Activated T-cell treated with anti-CD3 and anti-CD28 coated beads, Interleukin-2, amount 50 U/mL, for 72 hours (primary cell): ENCODE measurements at regions not wholly inside any gene's neighbourhood (a gene's known extent, or its start where the extent isn't known, plus 50 kb on each side); places are given as distances from the start of the nearest gene placed in this dataset.

ENCODE experiments used
- ATAC-seq, 2 donors: fragments of 150-1000 bp; cut with Tn5 transposase; replicated peaks in 1 of 2; 2 replicates each; pipeline ENCODE4 v1.10.0; 2021; ENCODE audit warnings: moderate library complexity in 2 of 2, mild to moderate bottlenecking in 1 of 2
- DNase-seq, 2 donors: peaks; one replicate each; pipeline ENCODE4 v3.0.0; 2021 to 2022; ENCODE audit warnings: mixed read lengths in 1 of 2
- H3K27ac Mint-ChIP-seq: one replicate; pipeline ENCODE4 v1.8.0; 2022; ENCODE audit warnings: mild to moderate bottlenecking, moderate library complexity, mixed read lengths
- H3K27me3 Mint-ChIP-seq: one replicate; pipeline ENCODE4 v1.8.0; 2022; ENCODE audit warnings: low read depth, mixed read lengths
- H3K36me3 Mint-ChIP-seq, 2 donors: one replicate each; pipeline ENCODE4 v1.8.0; 2022; ENCODE audit warnings: mixed read lengths in 2 of 2, mild to moderate bottlenecking in 1 of 2; ENCODE audit not compliant: insufficient read depth in 2 of 2
- H3K4me1 Mint-ChIP-seq: one replicate; pipeline ENCODE4 v1.8.0; 2022; ENCODE audit warnings: low read depth, mixed read lengths
- H3K4me3 Mint-ChIP-seq, 2 donors: one replicate each; pipeline ENCODE4 v1.8.0; 2022; ENCODE audit warnings: mild to moderate bottlenecking in 2 of 2, mixed read lengths in 2 of 2, moderate library complexity in 2 of 2
- H3K9me3 Mint-ChIP-seq, 2 donors: one replicate each; pipeline ENCODE4 v1.8.0; 2022; ENCODE audit warnings: mixed read lengths in 2 of 2

DNA sequence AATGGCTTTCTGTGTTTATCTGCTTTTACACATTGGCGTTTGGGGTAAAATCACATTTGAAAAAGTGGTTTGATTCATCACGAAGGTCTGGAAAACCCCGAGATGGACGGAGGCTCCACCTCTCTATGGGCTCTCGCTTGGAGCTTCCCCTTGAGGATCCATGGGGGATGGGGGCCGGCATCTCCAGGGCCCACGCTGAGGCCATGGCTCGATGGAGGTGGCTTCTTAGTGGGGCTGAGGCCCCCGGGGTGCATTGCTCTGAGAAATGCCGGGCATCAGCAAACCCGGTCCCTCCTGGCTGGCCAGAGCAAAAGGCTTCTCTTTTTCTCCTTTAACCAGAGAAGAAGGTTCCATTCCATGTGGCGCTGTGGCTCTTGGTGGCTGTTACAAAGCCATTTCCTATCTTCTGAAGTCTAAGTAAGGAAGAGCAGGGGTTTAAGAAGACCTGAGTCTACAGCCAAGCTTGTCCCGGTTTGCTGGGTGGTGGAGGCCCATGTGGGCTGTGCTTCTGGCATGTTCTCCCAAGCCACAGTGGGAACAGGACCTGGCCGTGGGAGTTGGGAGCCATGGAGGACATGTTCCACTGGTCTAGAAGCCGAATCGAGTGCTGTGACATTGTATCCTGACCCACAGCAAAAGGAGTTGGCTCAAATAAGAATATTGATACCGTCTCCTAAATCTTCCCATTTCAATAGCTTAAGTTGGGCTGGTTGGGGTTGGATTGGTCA is 243.5 kb upstream of the PITRM1 start:
- peaks cover 3% of the 10 kb centered on the region for H3K27me3 Mint-ChIP-seq
- H3K27ac Mint-ChIP-seq, result no peak overlapping the region
- peaks cover under 1 to 1% of the 10 kb centered on the region in 2 donors for H3K36me3 Mint-ChIP-seq
- H3K9me3 Mint-ChIP-seq, result peaks cover 1% of the 10 kb centered on the region in 2 donors
- DNase-seq (no peak), ATAC-seq (no peak)
- H3K4me1 Mint-ChIP-seq, result peaks cover 15% of the 10 kb centered on the region
- H3K4me3 Mint-ChIP-seq, result no peak overlapping the region

- H3K27me3 Mint-ChIP-seq, result peaks cover 7% of the 10 kb centered on the region
- H3K9me3 Mint-ChIP-seq, result peaks cover 3 to 4% of the 10 kb centered on the region in 2 donors
- H3K36me3 Mint-ChIP-seq, result peaks cover 3 to 4% of the 10 kb centered on the region in 2 donors
These were observed 242.6 kb upstream of the PITRM1 start for GRCh38 chr10:3415038-3415736.

GRCh38 chr10:3414667-3415023 is 242.1 kb upstream of the PITRM1 start:
- H3K27me3 Mint-ChIP-seq, result peaks cover 7% of the 10 kb centered on the region
- peaks cover 5% of the 10 kb centered on the region for H3K4me1 Mint-ChIP-seq
- no peak overlapping the region for H3K27ac Mint-ChIP-seq
- DNase-seq (no peak), ATAC-seq (no peak)
- H3K4me3 Mint-ChIP-seq, result no peak overlapping the region
- peaks cover 3 to 4% of the 10 kb centered on the region in 2 donors for H3K36me3 Mint-ChIP-seq
- H3K9me3 Mint-ChIP-seq, result peaks cover 3 to 4% of the 10 kb centered on the region in 2 donors

More at GRCh38 chr10:3415038-3415736, 242.6 kb upstream of the PITRM1 start:
- no peak overlapping the region for H3K4me3 Mint-ChIP-seq
- H3K4me1 Mint-ChIP-seq, result peaks cover 11% of the 10 kb centered on the region
- H3K27ac Mint-ChIP-seq, result no peak overlapping the region
- DNase-seq, result no peak
- no peak for ATAC-seq

GRCh38 chr10:3413937-3414666 is 241.5 kb upstream of the PITRM1 start:
- no peaks in the 10 kb centered on the region for H3K4me1 Mint-ChIP-seq
- H3K27me3 Mint-ChIP-seq, result peaks cover 7% of the 10 kb centered on the region
- no peak overlapping the region for H3K4me3 Mint-ChIP-seq
- peaks cover 3 to 4% of the 10 kb centered on the region in 2 donors for H3K36me3 Mint-ChIP-seq
- H3K27ac Mint-ChIP-seq, result no peak overlapping the region
- DNase-seq, result no peak
- no peak for ATAC-seq
- H3K9me3 Mint-ChIP-seq, result peaks cover 3 to 4% of the 10 kb centered on the region in 2 donors

GRCh38 chr10:3412646-3413045 is 240.1 kb upstream of the PITRM1 start:
- Mint-ChIP-seq H3K27ac (no peak overlapping the region), H3K4me3 (no peak overlapping the region), H3K27me3 (peaks cover 10% of the 10 kb centered on the region)

DNA sequence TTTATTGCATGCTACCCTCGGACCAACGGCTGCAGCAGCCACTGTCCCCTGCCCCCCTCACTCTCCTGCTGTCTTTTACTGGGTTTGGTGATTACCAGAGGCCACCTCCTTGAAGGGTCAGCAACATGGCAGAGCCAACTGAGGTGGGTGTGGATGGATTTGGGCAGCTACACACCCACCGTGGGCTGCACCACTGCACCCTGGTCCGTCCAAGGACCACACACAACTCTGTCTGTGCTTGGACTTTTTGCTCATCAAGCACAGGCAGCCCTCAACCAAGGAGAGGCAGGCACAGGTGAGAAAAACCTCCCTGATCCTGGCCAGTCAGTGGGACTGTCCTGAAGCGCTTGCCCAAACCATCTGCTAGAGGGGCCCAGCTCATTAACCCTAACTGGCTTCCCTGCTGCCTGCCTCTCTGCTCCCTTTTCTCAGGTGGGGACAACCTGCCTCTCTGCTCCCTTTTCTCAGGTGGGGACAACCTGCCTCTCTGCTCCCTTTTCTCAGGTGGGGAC is 239.5 kb upstream of the PITRM1 start:
- peaks cover 13% of the 10 kb centered on the region for H3K27me3 Mint-ChIP-seq
- no peak for ATAC-seq
- H3K36me3 Mint-ChIP-seq, result peaks cover 3 to 4% of the 10 kb centered on the region in 2 donors

More at GRCh38 chr10:3412646-3413045, 240.1 kb upstream of the PITRM1 start:
- Mint-ChIP-seq H3K9me3 (peaks cover 3 to 4% of the 10 kb centered on the region in 2 donors), H3K4me1 (no peaks in the 10 kb centered on the region), H3K36me3 (peaks cover 3 to 4% of the 10 kb centered on the region in 2 donors)
- no peak for ATAC-seq
- DNase-seq, result no peak

GRCh38 chr10:3411044-3411443 is 238.5 kb upstream of the PITRM1 start:
- peaks cover 13% of the 10 kb centered on the region for H3K27me3 Mint-ChIP-seq
- no peak overlapping the region for H3K4me3 Mint-ChIP-seq
- ATAC-seq, result no peak
- H3K27ac Mint-ChIP-seq, result no peak overlapping the region
- peaks cover 3 to 4% of the 10 kb centered on the region in 2 donors for H3K9me3 Mint-ChIP-seq
- no peak for DNase-seq
- no peaks in the 10 kb centered on the region for H3K4me1 Mint-ChIP-seq
- H3K36me3 Mint-ChIP-seq, result peaks cover 3 to 4% of the 10 kb centered on the region in 2 donors

More for the DNA sequence above, 239.5 kb upstream of the PITRM1 start:
- Mint-ChIP-seq H3K4me3 (no peak overlapping the region), H3K9me3 (peaks cover 3 to 4% of the 10 kb centered on the region in 2 donors), H3K27ac (no peak overlapping the region), H3K4me1 (no peaks in the 10 kb centered on the region)
- no peak for DNase-seq

GRCh38 chr10:3409928-3410327 is 237.3 kb upstream of the PITRM1 start:
- no peak overlapping the region for H3K27ac Mint-ChIP-seq
- ATAC-seq (no peak), DNase-seq (no peak)
- H3K9me3 Mint-ChIP-seq, result peaks cover 3 to 4% of the 10 kb centered on the region in 2 donors
- no peak overlapping the region for H3K4me3 Mint-ChIP-seq
- H3K27me3 Mint-ChIP-seq, result peaks cover 13% of the 10 kb centered on the region
- no peaks in the 10 kb centered on the region for H3K4me1 Mint-ChIP-seq
- H3K36me3 Mint-ChIP-seq, result peaks cover 3 to 4% of the 10 kb centered on the region in 2 donors

GRCh38 chr10:3408603-3409365 is 236.2 kb upstream of the PITRM1 start:
- H3K9me3 Mint-ChIP-seq, result peaks cover 3 to 4% of the 10 kb centered on the region in 2 donors
- H3K4me1 Mint-ChIP-seq, result no peaks in the 10 kb centered on the region
- no peak overlapping the region for H3K27ac Mint-ChIP-seq
- H3K4me3 Mint-ChIP-seq, result no peak overlapping the region
- peaks cover 13% of the 10 kb centered on the region for H3K27me3 Mint-ChIP-seq
- ATAC-seq (no peak), DNase-seq (no peak)
- peaks cover 3 to 4% of the 10 kb centered on the region in 2 donors for H3K36me3 Mint-ChIP-seq

DNA sequence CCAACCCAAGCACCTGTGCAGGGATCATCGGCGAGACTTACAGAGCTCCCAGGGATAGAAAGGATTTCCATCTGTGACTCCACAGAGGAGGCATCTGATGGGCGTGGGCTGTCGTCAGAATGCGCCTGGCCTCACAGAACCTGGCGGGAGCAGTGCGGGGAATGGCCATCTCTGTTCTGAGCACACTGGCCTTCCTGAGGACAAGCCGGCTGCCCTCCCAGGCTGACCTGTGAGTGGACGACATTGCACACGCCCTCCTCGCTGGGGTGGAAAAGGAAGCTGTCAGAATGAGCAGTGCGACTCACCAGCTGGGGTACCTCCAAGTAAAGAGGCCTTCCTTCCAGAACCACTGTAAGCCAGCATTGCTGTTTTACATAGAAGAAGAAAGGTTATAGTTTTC is 234.6 kb upstream of the PITRM1 start:
- no peak overlapping the region for H3K4me3 Mint-ChIP-seq
- peaks cover 3 to 4% of the 10 kb centered on the region in 2 donors for H3K9me3 Mint-ChIP-seq
- H3K4me1 Mint-ChIP-seq, result no peaks in the 10 kb centered on the region
- peaks cover 3 to 4% of the 10 kb centered on the region in 2 donors for H3K36me3 Mint-ChIP-seq
- no peak overlapping the region for H3K27ac Mint-ChIP-seq
- ATAC-seq, result no peak
- peaks cover 13% of the 10 kb centered on the region for H3K27me3 Mint-ChIP-seq
- DNase-seq, result no peak

GRCh38 chr10:3406556-3406955 is 234.0 kb upstream of the PITRM1 start:
- Mint-ChIP-seq H3K9me3 (peaks cover 3 to 4% of the 10 kb centered on the region in 2 donors), H3K4me1 (no peaks in the 10 kb centered on the region), H3K27ac (no peak overlapping the region), H3K27me3 (peaks cover 13% of the 10 kb centered on the region), H3K4me3 (no peak overlapping the region), H3K36me3 (peaks cover 3 to 4% of the 10 kb centered on the region in 2 donors)
- DNase-seq (no peak), ATAC-seq (no peak)

DNA sequence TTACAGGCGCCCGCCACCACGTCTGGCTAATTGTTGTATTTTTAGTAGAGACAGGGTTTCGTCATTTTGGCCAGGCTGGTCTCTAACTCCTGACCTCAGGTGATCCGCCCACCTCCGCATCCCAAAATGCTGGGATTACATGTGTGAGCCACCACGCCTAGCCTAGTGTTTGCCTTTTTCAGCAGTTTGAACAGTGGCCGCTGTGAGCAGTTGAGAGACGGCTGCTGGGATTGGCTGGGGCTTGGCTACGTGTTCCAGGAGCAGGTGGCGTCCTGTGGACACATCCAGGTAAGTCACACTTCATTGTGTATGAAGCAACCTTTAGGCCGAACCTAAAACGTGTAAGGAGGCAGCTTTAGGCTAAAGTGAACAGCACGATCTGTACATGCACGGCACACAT is 231.8 kb upstream of the PITRM1 start:
- Mint-ChIP-seq H3K27me3 (peaks cover 6% of the 10 kb centered on the region), H3K9me3 (no peaks in the 10 kb centered on the region), H3K36me3 (no peaks in the 10 kb centered on the region), H3K27ac (no peak overlapping the region), H3K4me1 (no peaks in the 10 kb centered on the region), H3K4me3 (no peak overlapping the region)
- DNase-seq (no peak), ATAC-seq (no peak)
